Ovary (tissue), 3 donors: ENCODE measurements at regions not wholly inside any gene's neighbourhood (a gene's known extent, or its start where the extent isn't known, plus 50 kb on each side); places are given as distances from the start of the nearest gene placed in this dataset.

Experiments used
- POLR2A ChIP-seq: fragments of 450-650 bp; IDR thresholded peaks from one replicate; pipeline ENCODE4 v1.6.1; 2017; ENCODE audit warnings: antibody characterized with exemption, mild to moderate bottlenecking, moderate library complexity
- TF ChIP-seq, protein P1 (sequence below), 3 donors: fragments of 450-650 bp in 2 of 3; fragments of 200-600 bp in 1 of 3; IDR thresholded peaks; one replicate each; pipeline versions ENCODE4 v1.5.1 to v1.8.0; 2016 to 2022; ENCODE audit warnings: antibody characterized with exemption in 3 of 3, mild to moderate bottlenecking in 1 of 3
- donor health status: DM: no; HTN: no; CAD: no.

- TF ChIP-seq, protein P1, sequence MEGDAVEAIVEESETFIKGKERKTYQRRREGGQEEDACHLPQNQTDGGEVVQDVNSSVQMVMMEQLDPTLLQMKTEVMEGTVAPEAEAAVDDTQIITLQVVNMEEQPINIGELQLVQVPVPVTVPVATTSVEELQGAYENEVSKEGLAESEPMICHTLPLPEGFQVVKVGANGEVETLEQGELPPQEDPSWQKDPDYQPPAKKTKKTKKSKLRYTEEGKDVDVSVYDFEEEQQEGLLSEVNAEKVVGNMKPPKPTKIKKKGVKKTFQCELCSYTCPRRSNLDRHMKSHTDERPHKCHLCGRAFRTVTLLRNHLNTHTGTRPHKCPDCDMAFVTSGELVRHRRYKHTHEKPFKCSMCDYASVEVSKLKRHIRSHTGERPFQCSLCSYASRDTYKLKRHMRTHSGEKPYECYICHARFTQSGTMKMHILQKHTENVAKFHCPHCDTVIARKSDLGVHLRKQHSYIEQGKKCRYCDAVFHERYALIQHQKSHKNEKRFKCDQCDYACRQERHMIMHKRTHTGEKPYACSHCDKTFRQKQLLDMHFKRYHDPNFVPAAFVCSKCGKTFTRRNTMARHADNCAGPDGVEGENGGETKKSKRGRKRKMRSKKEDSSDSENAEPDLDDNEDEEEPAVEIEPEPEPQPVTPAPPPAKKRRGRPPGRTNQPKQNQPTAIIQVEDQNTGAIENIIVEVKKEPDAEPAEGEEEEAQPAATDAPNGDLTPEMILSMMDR (IDR thresholded peaks at IDR 0.05), result no peak
- no peak for TF ChIP-seq POLR2A
Observed at GRCh38 chrX:96246436-96246835, 438.2 kb upstream of the DIAPH2 start.
